IMR-90 (cell line): ENCODE measurements at regions not wholly inside any gene's neighbourhood (a gene's known extent, or its start where the extent isn't known, plus 50 kb on each side); places are given as distances from the start of the nearest gene placed in this dataset.

Experiments
- ATAC-seq: fragments of 200-7000 bp; cut with Tn5 transposase; 2 replicates; pipeline ENCODE4 v1.9.1; 2020; ENCODE audit warnings: low read depth, mild to moderate bottlenecking, moderate library complexity
- BruUV-seq: library from RNA; stranded (reverse); fragments of 400-500 nt; replicated peaks from 2 replicates; lab custom pipeline; 2021; lab: Mats Ljungman, UMichigan
- CTCF ChIA-PET: fragments of 300-600 bp; formaldehyde crosslinking; extraction: SDS; loops from one replicate; lab custom pipeline; 2021; ENCODE audit warnings: antibody characterized with exemption; lab: Yijun Ruan, JAX
- POLR2A ChIA-PET: fragments of 300-600 bp; sonication (Branson Sonifier 250); formaldehyde crosslinking; loops from one replicate; lab custom pipeline; 2022; ENCODE audit warnings: antibody characterized with exemption; ENCODE audit not compliant: unreplicated experiment; lab: Charles Lee
- DNase-seq: peaks from one replicate; pipeline ENCODE4 v3.0.0; 2013
- H2AFZ ChIP-seq: replicated peaks from 2 replicates; pipeline ENCODE3; 2013; ENCODE audit warnings: low read length, mild to moderate bottlenecking; ENCODE audit not compliant: poor library complexity
- H2AK5ac ChIP-seq: 2 replicates; pipeline ENCODE4 v1.6.1; 2013; ENCODE audit warnings: low read depth, low read length, inconsistent platforms
- H2AK9ac ChIP-seq: replicated peaks from 2 replicates; pipeline ENCODE3; 2013; ENCODE audit warnings: mild to moderate bottlenecking, low read depth, low read length, moderate library complexity; ENCODE audit not compliant: poor library complexity
- H2BK120ac ChIP-seq: 2 replicates; pipeline ENCODE4 v1.6.1; 2013; ENCODE audit warnings: low read depth, low read length, inconsistent platforms
- H2BK15ac ChIP-seq: 3 replicates; pipeline ENCODE4 v1.6.1; 2013; ENCODE audit warnings: low read depth, low read length, inconsistent platforms
- H2BK20ac ChIP-seq: 2 replicates; pipeline ENCODE4 v1.6.1; 2013; ENCODE audit warnings: low read depth, mild to moderate bottlenecking, inconsistent platforms, low read length, moderate library complexity
- H2BK5ac ChIP-seq: 2 replicates; pipeline ENCODE4 v1.6.1; 2013; ENCODE audit warnings: mild to moderate bottlenecking, low read depth, low read length, inconsistent platforms; ENCODE audit not compliant: poor library complexity, severe bottlenecking
- H3K14ac ChIP-seq: replicated peaks from 2 replicates; pipeline ENCODE4 v1.6.1; 2013; ENCODE audit warnings: low read depth, low read length, inconsistent platforms
- H3K18ac ChIP-seq: 2 replicates; pipeline ENCODE4 v1.6.1; 2013; ENCODE audit warnings: low read depth, low read length, control low read depth
- H3K23ac ChIP-seq: 2 replicates; pipeline ENCODE4 v1.6.1; 2013; ENCODE audit warnings: low read depth, low read length, inconsistent platforms
- H3K27ac ChIP-seq: 2 replicates; pipeline ENCODE4 v1.5.1; 2013; ENCODE audit warnings: mild to moderate bottlenecking, control low read depth, low read length; ENCODE audit not compliant: insufficient read depth
- H3K27me3 ChIP-seq: 2 replicates; pipeline ENCODE4 v1.6.1; 2013; ENCODE audit warnings: low read length; ENCODE audit not compliant: control insufficient read depth, insufficient read depth
- H3K36me3 ChIP-seq: 2 replicates; pipeline ENCODE4 v1.6.1; 2013; ENCODE audit warnings: low read length, mixed read lengths; ENCODE audit not compliant: control insufficient read depth, insufficient read depth
- H3K4ac ChIP-seq: 2 replicates; pipeline ENCODE4 v1.6.1; 2013; ENCODE audit warnings: low read depth, low read length, inconsistent platforms
- H3K4me1 ChIP-seq: 2 replicates; pipeline ENCODE4 v1.6.1; 2013; ENCODE audit warnings: low read length, mixed read lengths; ENCODE audit not compliant: control insufficient read depth, insufficient read depth
- H3K4me2 ChIP-seq: 2 replicates; pipeline ENCODE4 v1.6.1; 2013; ENCODE audit warnings: low read depth, mild to moderate bottlenecking, control low read depth, low read length, moderate library complexity
- H3K4me3 ChIP-seq: 2 replicates; pipeline ENCODE4 v1.5.1; 2013; ENCODE audit warnings: low read depth, mild to moderate bottlenecking, control low read depth, low read length, moderate library complexity; ENCODE audit not compliant: insufficient read depth
- H3K56ac ChIP-seq: 2 replicates; pipeline ENCODE4 v1.6.1; 2013; ENCODE audit warnings: low read length, inconsistent platforms; ENCODE audit not compliant: insufficient read depth; ENCODE audit errors: extremely low read depth
- H3K79me1 ChIP-seq, 2 experiments: 2 replicates each; pipeline ENCODE4 v1.6.1; 2013; ENCODE audit warnings: low read length in 2 of 2, inconsistent platforms in 1 of 2, low read depth in 1 of 2
- H3K9ac ChIP-seq: 2 replicates; pipeline ENCODE4 v1.6.1; 2013; ENCODE audit warnings: low read depth, low read length, control low read depth
- H3K9me1 ChIP-seq: 2 replicates; pipeline ENCODE4 v1.6.1; 2013; ENCODE audit warnings: low read length, inconsistent platforms; ENCODE audit not compliant: insufficient read depth
- H3K9me3 ChIP-seq: 2 replicates; pipeline ENCODE4 v1.6.1; 2013; ENCODE audit warnings: low read length; ENCODE audit not compliant: control insufficient read depth, insufficient read depth
- H4K20me1 ChIP-seq: 2 replicates; pipeline ENCODE4 v1.6.1; 2013; ENCODE audit warnings: low read length, inconsistent platforms; ENCODE audit not compliant: insufficient read depth
- H4K5ac ChIP-seq: 2 replicates; pipeline ENCODE4 v1.6.1; 2013; ENCODE audit warnings: mild to moderate bottlenecking, low read depth, low read length, control low read depth
- H4K8ac ChIP-seq, 2 experiments: 2 replicates each; pipeline ENCODE4 v1.6.1; 2013; ENCODE audit warnings: low read depth in 2 of 2, low read length in 2 of 2, control low read depth in 1 of 2, inconsistent platforms in 1 of 2
- H4K91ac ChIP-seq: 2 replicates; pipeline ENCODE4 v1.6.1; 2013; ENCODE audit warnings: low read depth, low read length, inconsistent platforms; ENCODE audit not compliant: insufficient read depth
- BHLHE40 ChIP-seq: fragments of 150-350 bp; IDR thresholded peaks from 2 replicates; pipeline ENCODE4 v1.6.1; 2016; ENCODE audit warnings: mild to moderate bottlenecking, low read depth, low read length
- CEBPB ChIP-seq: IDR thresholded peaks from 2 replicates; pipeline ENCODE4 v1.6.1; 2012; ENCODE audit warnings: low read depth, low read length, improper control_type of control experiment
- CHD1 ChIP-seq: IDR thresholded peaks from 2 replicates; pipeline ENCODE4 v1.6.1; 2012; ENCODE audit warnings: low read depth, low read length, improper control_type of control experiment
- CTCF ChIP-seq: conservative IDR thresholded peaks from 2 replicates; pipeline ENCODE4 v1.5.1; 2012; ENCODE audit warnings: mild to moderate bottlenecking, low read depth, low read length, improper control_type of control experiment
- FOS ChIP-seq: fragments of 150-350 bp; IDR thresholded peaks from 2 replicates; pipeline ENCODE4 v1.6.1; 2016; ENCODE audit warnings: low read depth, low read length
- MAFK ChIP-seq: IDR thresholded peaks from 2 replicates; pipeline ENCODE4 v1.6.1; 2012; ENCODE audit warnings: low read depth, low read length, improper control_type of control experiment
- MAZ ChIP-seq: IDR thresholded peaks from 2 replicates; pipeline ENCODE4 v1.6.1; 2012; ENCODE audit warnings: low read depth, mild to moderate bottlenecking, low read length, improper control_type of control experiment, moderate library complexity, borderline replicate concordance
- MXI1 ChIP-seq: IDR thresholded peaks from 2 replicates; pipeline ENCODE4 v1.6.1; 2012; ENCODE audit warnings: low read depth, mild to moderate bottlenecking, low read length, moderate library complexity, borderline replicate concordance
- NFE2L2 ChIP-seq: fragments of 150-350 bp; IDR thresholded peaks from 2 replicates; pipeline ENCODE4 v1.6.1; 2016; ENCODE audit warnings: low read depth, mild to moderate bottlenecking, low read length
- POLR2A ChIP-seq: IDR thresholded peaks from 2 replicates; pipeline ENCODE4 v1.6.1; 2012; ENCODE audit warnings: mild to moderate bottlenecking, low read depth, low read length
- RAD21 ChIP-seq: IDR thresholded peaks from 2 replicates; pipeline ENCODE4 v1.6.1; 2012; ENCODE audit warnings: low read length, improper control_type of control experiment
- RCOR1 ChIP-seq: IDR thresholded peaks from 2 replicates; pipeline ENCODE4 v1.6.1; 2012; ENCODE audit warnings: mild to moderate bottlenecking, low read length, improper control_type of control experiment; ENCODE audit not compliant: insufficient replicate concordance
- RFX5 ChIP-seq: IDR thresholded peaks from 2 replicates; pipeline ENCODE4 v1.8.0; 2012; ENCODE audit warnings: low read depth, mild to moderate bottlenecking, low read length, moderate library complexity
- SMC3 ChIP-seq: fragments of 150-350 bp; IDR thresholded peaks from 2 replicates; pipeline ENCODE4 v1.6.1; 2016; ENCODE audit warnings: low read depth, mild to moderate bottlenecking, antibody characterized with exemption, low read length, moderate library complexity
- WGBS, 2 experiments: methylation state at CpG; one replicate each; pipeline versions ENCODE4 v1.1.5 to v1.1.7; 2013; ENCODE audit warnings: missing lambda C conversion rate in 2 of 2; ENCODE audit not compliant: insufficient read length in 1 of 2; ENCODE audit errors: extremely low coverage in 2 of 2; 5-methylcytosine and 5-hydroxymethylcytosine counted together
- dilution Hi-C: fragments of 300-500 bp; cut with HindIII; formaldehyde crosslinking; loops from one replicate; pipeline ENCODE4 v1.14.3; 2018; ENCODE audit warnings: low sequenced_read_pairs; ENCODE audit not compliant: unreplicated experiment
- in situ Hi-C: fragments of 300-500 bp; cut with MboI; formaldehyde crosslinking; loops from 3 replicates; pipeline ENCODE4 v1.14.3; 2019; ENCODE audit warnings: low sequenced_read_pairs, inconsistent platforms, mixed read lengths
- intact Hi-C: fragments of 100-400 bp; cut with micrococcal nuclease; formaldehyde crosslinking; loops from 2 replicates; pipeline ENCODE4 v1.10.0; 2022
- TF ChIP-seq, protein P1 (sequence below): fragments of 150-350 bp; IDR thresholded peaks from 2 replicates; pipeline ENCODE4 v1.6.1; 2017; ENCODE audit warnings: mild to moderate bottlenecking, antibody characterized with exemption, low read length, low read depth
- TF ChIP-seq, protein P2 (sequence below): fragments of 150-350 bp; IDR thresholded peaks from 2 replicates; pipeline ENCODE4 v1.6.1; 2016; ENCODE audit warnings: low read depth, mild to moderate bottlenecking, low read length, moderate library complexity, borderline replicate concordance

DNA sequence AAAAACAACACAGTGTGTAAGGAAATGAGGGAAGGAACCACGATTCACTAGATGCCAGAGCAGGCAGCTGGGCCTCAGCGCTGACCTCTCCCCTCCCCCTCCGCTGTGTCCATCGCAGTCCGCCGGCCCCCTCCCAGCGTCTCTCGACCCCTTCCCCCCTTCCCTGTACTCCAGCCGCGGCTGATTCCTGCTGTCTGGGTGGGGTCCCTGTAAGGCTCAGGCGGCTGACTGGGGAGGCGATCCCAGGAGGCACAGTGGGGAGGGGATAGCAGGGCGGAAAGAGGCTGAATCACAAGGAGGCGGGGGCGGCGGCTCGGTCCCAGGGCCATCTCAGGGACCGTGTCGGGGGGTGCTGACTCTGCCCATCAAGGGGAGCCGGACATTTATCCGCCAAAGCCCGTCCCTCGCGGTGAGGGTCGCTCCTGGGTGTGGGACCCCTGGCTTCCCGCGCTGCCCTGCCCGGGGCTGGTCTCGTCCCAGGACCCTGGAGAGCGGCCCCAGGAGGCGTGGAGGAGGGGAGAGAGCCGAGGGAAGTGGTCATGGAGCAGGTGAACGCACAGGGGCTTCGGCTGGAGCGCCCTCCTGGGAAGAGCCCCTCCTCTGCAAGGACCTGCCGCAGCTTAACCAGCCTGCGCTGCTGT, 241.9 kb downstream of the PTPRU start:
- Histone ChIP-seq H3K9me3 (no peaks in the 10 kb centered on the region), H3K56ac (no peak overlapping the region), H2BK5ac (no peak overlapping the region), H4K8ac (no peak overlapping the region), H3K18ac (no peak overlapping the region), H2AFZ (no peak overlapping the region), H2BK120ac (no peak overlapping the region), H4K5ac (no peak overlapping the region), H2AK5ac (no peak overlapping the region), H3K4ac (no peak overlapping the region), H3K4me1 (no peaks in the 10 kb centered on the region), H4K20me1 (no peaks in the 10 kb centered on the region), H3K14ac (no peak overlapping the region), H3K27me3 (peaks cover 6% of the 10 kb centered on the region), H3K9me1 (no peaks in the 10 kb centered on the region), H3K4me3 (no peak overlapping the region), H3K79me1 (no peaks in the 10 kb centered on the region), H2BK15ac (no peak overlapping the region), H2AK9ac (no peak overlapping the region), H4K91ac (no peak overlapping the region), H3K4me2 (no peak overlapping the region), H3K36me3 (no peaks in the 10 kb centered on the region), H3K9ac (no peak overlapping the region), H3K27ac (no peak overlapping the region), H3K23ac (no peak overlapping the region), H2BK20ac (no peak overlapping the region)
- in situ Hi-C loops: no loop called here
- WGBS, 2 experiments: no CpG with 5 or more reads among the region's 37 CpGs
- TF ChIP-seq RFX5: no peak
- TF ChIP-seq MXI1: no peak
- no peak for TF ChIP-seq CHD1
- TF ChIP-seq CEBPB: no peak
- no peak for TF ChIP-seq FOS
- TF ChIP-seq MAFK: no peak
- no peak for TF ChIP-seq NFE2L2
- TF ChIP-seq, protein P1, sequence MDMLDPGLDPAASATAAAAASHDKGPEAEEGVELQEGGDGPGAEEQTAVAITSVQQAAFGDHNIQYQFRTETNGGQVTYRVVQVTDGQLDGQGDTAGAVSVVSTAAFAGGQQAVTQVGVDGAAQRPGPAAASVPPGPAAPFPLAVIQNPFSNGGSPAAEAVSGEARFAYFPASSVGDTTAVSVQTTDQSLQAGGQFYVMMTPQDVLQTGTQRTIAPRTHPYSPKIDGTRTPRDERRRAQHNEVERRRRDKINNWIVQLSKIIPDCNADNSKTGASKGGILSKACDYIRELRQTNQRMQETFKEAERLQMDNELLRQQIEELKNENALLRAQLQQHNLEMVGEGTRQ: no peak
- no peak for TF ChIP-seq MAZ
- TF ChIP-seq BHLHE40: no peak
- TF ChIP-seq, protein P2, sequence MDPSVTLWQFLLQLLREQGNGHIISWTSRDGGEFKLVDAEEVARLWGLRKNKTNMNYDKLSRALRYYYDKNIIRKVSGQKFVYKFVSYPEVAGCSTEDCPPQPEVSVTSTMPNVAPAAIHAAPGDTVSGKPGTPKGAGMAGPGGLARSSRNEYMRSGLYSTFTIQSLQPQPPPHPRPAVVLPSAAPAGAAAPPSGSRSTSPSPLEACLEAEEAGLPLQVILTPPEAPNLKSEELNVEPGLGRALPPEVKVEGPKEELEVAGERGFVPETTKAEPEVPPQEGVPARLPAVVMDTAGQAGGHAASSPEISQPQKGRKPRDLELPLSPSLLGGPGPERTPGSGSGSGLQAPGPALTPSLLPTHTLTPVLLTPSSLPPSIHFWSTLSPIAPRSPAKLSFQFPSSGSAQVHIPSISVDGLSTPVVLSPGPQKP: no peak
- TF ChIP-seq POLR2A: no peak
- TF ChIP-seq RAD21: no peak
- no peak for TF ChIP-seq SMC3
- TF ChIP-seq RCOR1: no peak
- no peak for TF ChIP-seq CTCF
- DNase-seq: no peak
- ChIA-PET CTCF (no interaction called here), POLR2A (no interaction called here)
- ATAC-seq: no peak
- BruUV-seq: no TSS peak
- intact Hi-C loops: no loop called here
- dilution Hi-C loops: no loop called here
